HepG2 (cell line): ENCODE measurements at regions not wholly inside any gene's neighbourhood (a gene's known extent, or its start where the extent isn't known, plus 50 kb on each side); places are given as distances from the start of the nearest gene placed in this dataset.

Source experiments
- ATAC-seq: fragments of 200-7000 bp; cut with Tn5 transposase; 3 replicates; pipeline ENCODE4 v1.9.1; 2020; ENCODE audit warnings: mild to moderate bottlenecking, moderate library complexity
- BruUV-seq: library from RNA; stranded (reverse); fragments of 400-500 nt; replicated peaks from 2 replicates; lab custom pipeline; 2021; lab: Mats Ljungman, UMichigan
- CTCF ChIA-PET: fragments of 300-600 bp; formaldehyde crosslinking; extraction: SDS; loops from one replicate; lab custom pipeline; 2021; ENCODE audit warnings: low total read pairs, inconsistent platforms, low intra/inter-chr PET ratio; lab: Yijun Ruan, JAX
- POLR2A ChIA-PET: fragments of 350-600 bp; sonication (Branson Sonifier 250); formaldehyde crosslinking; loops from one replicate; lab custom pipeline; 2020; ENCODE audit warnings: antibody characterized with exemption, inconsistent platforms; lab: Yijun Ruan, JAX
- DNase-seq: peaks from one replicate; pipeline ENCODE4 v3.0.0-alpha.2; 2015; ENCODE audit warnings: low spot score
- FAIRE-seq: peaks from 3 replicates; lab custom pipeline; 2011; peaks lifted over from hg19 to GRCh38; lab: Jason Lieb, UNC
- H2AFZ ChIP-seq: one replicate; pipeline ENCODE4 v1.6.1; 2011; ENCODE audit warnings: low read length, inconsistent platforms
- H3K27ac ChIP-seq: fragments of 300-600 bp; 3 replicates; pipeline ENCODE4 v1.8.0; 2011; ENCODE audit warnings: mixed run types, mild to moderate bottlenecking, mixed read lengths, low read length, inconsistent platforms; ENCODE audit not compliant: insufficient read depth; ENCODE audit errors: extremely low read length
- H3K27me3 ChIP-seq, 2 experiments: fragments of 200-600 bp in 1 of 2; 2 replicates in 1 of 2; 3 replicates in 1 of 2; pipeline versions ENCODE4 v1.6.0 to v1.8.0; 2011; ENCODE audit warnings: low read length in 2 of 2, mild to moderate bottlenecking in 2 of 2, moderate library complexity in 2 of 2, inconsistent platforms in 1 of 2; ENCODE audit not compliant: insufficient read depth in 2 of 2, control insufficient read depth in 1 of 2
- H3K36me3 ChIP-seq, 2 experiments: fragments of 200-600 bp in 1 of 2; replicated peaks in 1 of 2; 2 replicates in 1 of 2; 3 replicates in 1 of 2; pipeline versions ENCODE4 v1.5.1 to v1.8.0; 2011; ENCODE audit warnings: low read length in 2 of 2, inconsistent platforms in 1 of 2; ENCODE audit not compliant: insufficient read depth in 2 of 2, control insufficient read depth in 1 of 2
- H3K4me1 ChIP-seq: 2 replicates; pipeline ENCODE4 v1.5.1; 2012; ENCODE audit warnings: low read length, inconsistent platforms; ENCODE audit not compliant: insufficient read depth
- H3K4me2 ChIP-seq: 2 replicates; pipeline ENCODE4 v1.6.0; 2011; ENCODE audit warnings: low read depth, low read length, inconsistent platforms
- H3K4me3 ChIP-seq, 3 experiments: fragments of 200-600 bp in 1 of 3; sonication (generic), shearing (Covaris generic) in 1 of 3; replicated peaks in 1 of 3; 2 replicates each; pipeline ENCODE4 v1.5.1; 2011 to 2016; ENCODE audit warnings: low read length in 3 of 3, inconsistent platforms in 2 of 3, low read depth in 2 of 3, mild to moderate bottlenecking in 2 of 3, control low read depth in 1 of 3, mixed read lengths in 1 of 3; ENCODE audit not compliant: insufficient read depth in 1 of 3
- H3K79me2 ChIP-seq: one replicate; pipeline ENCODE4 v1.6.1; 2011; ENCODE audit warnings: low read length, inconsistent platforms; ENCODE audit not compliant: insufficient read depth
- H3K9ac ChIP-seq: 2 replicates; pipeline ENCODE4 v1.6.0; 2011; ENCODE audit warnings: mild to moderate bottlenecking, low read depth, low read length, inconsistent platforms; ENCODE audit not compliant: insufficient read depth
- H3K9me3 ChIP-seq: 2 replicates; pipeline ENCODE4 v1.5.1; 2012; ENCODE audit warnings: mild to moderate bottlenecking, low read length
- H4K20me1 ChIP-seq: 2 replicates; pipeline ENCODE4 v1.6.0; 2011; ENCODE audit warnings: inconsistent platforms, mild to moderate bottlenecking, low read length, moderate library complexity; ENCODE audit not compliant: insufficient read depth
- ARID4A ChIP-seq: sonication (generic); formaldehyde crosslinking; IDR thresholded peaks from 2 replicates; pipeline ENCODE4 v1.5.0; 2020; ENCODE audit warnings: mild to moderate bottlenecking, missing genetic modification reagents, borderline replicate concordance
- CHD4 ChIP-seq: fragments of 200-600 bp; sonication (generic); IDR thresholded peaks from 2 replicates; pipeline ENCODE4 v1.7.0; 2017; ENCODE audit warnings: mild to moderate bottlenecking, low read length, borderline replicate concordance
- EEA1 ChIP-seq: sonication (generic); formaldehyde crosslinking; IDR thresholded peaks from 2 replicates; pipeline ENCODE4 v1.5.1; 2020; ENCODE audit warnings: mild to moderate bottlenecking, missing genetic modification reagents, borderline replicate concordance
- MTF2 ChIP-seq: sonication (generic); formaldehyde crosslinking; IDR thresholded peaks from 2 replicates; pipeline ENCODE4 v1.5.0; 2020; ENCODE audit warnings: missing genetic modification reagents, borderline replicate concordance
- POLR2AphosphoS5 ChIP-seq: IDR thresholded peaks from 2 replicates; pipeline ENCODE4 v1.6.1; 2012; ENCODE audit warnings: low read depth, low read length
- SOX5 ChIP-seq: IDR thresholded peaks from 2 replicates; pipeline ENCODE4 v1.6.1; 2016; ENCODE audit warnings: borderline replicate concordance
- STAT5B ChIP-seq: sonication (generic); formaldehyde crosslinking; IDR thresholded peaks from 2 replicates; pipeline ENCODE4 v1.4.0; 2020; ENCODE audit warnings: missing genetic modification reagents
- ZNF264 ChIP-seq: sonication (generic); formaldehyde crosslinking; IDR thresholded peaks from 2 replicates; pipeline ENCODE4 v1.4.0; 2020; ENCODE audit warnings: missing genetic modification reagents
- ZNF484 ChIP-seq: sonication (generic); formaldehyde crosslinking; IDR thresholded peaks from 2 replicates; pipeline ENCODE4 v1.5.1; 2020; ENCODE audit warnings: mild to moderate bottlenecking, low read depth, missing genetic modification reagents, borderline replicate concordance
- ZNF496 ChIP-seq: sonication (generic); formaldehyde crosslinking; IDR thresholded peaks from 2 replicates; pipeline ENCODE4 v1.8.1; 2023; ENCODE audit warnings: mild to moderate bottlenecking, moderate library complexity, missing genetic modification reagents; ENCODE audit not compliant: insufficient replicate concordance
- ZNF574 ChIP-seq: sonication (generic); formaldehyde crosslinking; IDR thresholded peaks from 2 replicates; pipeline ENCODE4 v1.4.0; 2020; ENCODE audit warnings: missing genetic modification reagents
- ZNF800 ChIP-seq: sonication (generic); formaldehyde crosslinking; IDR thresholded peaks from 2 replicates; pipeline ENCODE4 v1.4.0; 2020; ENCODE audit warnings: missing genetic modification reagents
- WGBS: methylation state at CpG from one replicate; pipeline ENCODE4 v1.1.6; 2017; ENCODE audit warnings: low lambda C conversion rate; 5-methylcytosine and 5-hydroxymethylcytosine counted together
- in situ Hi-C: cut with HindIII; loops from 2 replicates; pipeline ENCODE4 v1.10.0; 2017; ENCODE audit warnings: low pct_unique_long_range_greater_than_20kb; ENCODE audit not compliant: extremely low pct_ligation_motif_present
- intact Hi-C: fragments of 100-400 bp; cut with micrococcal nuclease; formaldehyde crosslinking; loops from one replicate; pipeline ENCODE4 v1.10.0; 2022; ENCODE audit not compliant: unreplicated experiment
- TF ChIP-seq, protein P1 (sequence below): fragments of 450-650 bp; IDR thresholded peaks from 2 replicates; pipeline ENCODE4 v1.6.1; 2017; ENCODE audit warnings: mild to moderate bottlenecking

GRCh38 chr15:69565066-69565655, 112.5 kb downstream of the RPLP1 start:
- Histone ChIP-seq H3K9me3 (no peaks in the 10 kb centered on the region), H3K27me3 (peaks cover 14 to 74% of the 10 kb centered on the region in 2 experiments), H2AFZ (no peak overlapping the region), H3K4me1 (peaks cover 32% of the 10 kb centered on the region), H3K4me2 (no peak overlapping the region), H3K27ac (no peak overlapping the region), H3K9ac (no peak overlapping the region), H3K4me3 (no peak overlapping the region), H3K36me3 (no peaks in the 10 kb centered on the region), H4K20me1 (peaks cover 19% of the 10 kb centered on the region; the same call in 1 of the 2 replicates), H3K79me2 (no peaks in the 10 kb centered on the region)
- no peak for FAIRE-seq
- 38% methylated on average over 9 of the region's 9 CpGs for WGBS
- POLR2A ChIA-PET: no interaction called here
- CTCF ChIA-PET: no interaction called here
- DNase-seq: no peak
- no TSS peak for BruUV-seq
- intact Hi-C loops: no loop called here
- no peak for ATAC-seq
- in situ Hi-C loops: no loop called here
- TF ChIP-seq POLR2AphosphoS5 (no peak), ZNF574 (no peak), CHD4 (no peak), ZNF264 (no peak), MTF2 (CRISPR knock-in tag) (no peak), ZNF496 (CRISPR knock-in tag) (no peak), ARID4A (CRISPR knock-in tag) (no peak), EEA1 (no peak), ZNF800 (CRISPR knock-in tag) (no peak), STAT5B (CRISPR knock-in tag) (no peak), SOX5 (no peak), ZNF484 (CRISPR knock-in tag) (no peak)
- TF ChIP-seq, protein P1, sequence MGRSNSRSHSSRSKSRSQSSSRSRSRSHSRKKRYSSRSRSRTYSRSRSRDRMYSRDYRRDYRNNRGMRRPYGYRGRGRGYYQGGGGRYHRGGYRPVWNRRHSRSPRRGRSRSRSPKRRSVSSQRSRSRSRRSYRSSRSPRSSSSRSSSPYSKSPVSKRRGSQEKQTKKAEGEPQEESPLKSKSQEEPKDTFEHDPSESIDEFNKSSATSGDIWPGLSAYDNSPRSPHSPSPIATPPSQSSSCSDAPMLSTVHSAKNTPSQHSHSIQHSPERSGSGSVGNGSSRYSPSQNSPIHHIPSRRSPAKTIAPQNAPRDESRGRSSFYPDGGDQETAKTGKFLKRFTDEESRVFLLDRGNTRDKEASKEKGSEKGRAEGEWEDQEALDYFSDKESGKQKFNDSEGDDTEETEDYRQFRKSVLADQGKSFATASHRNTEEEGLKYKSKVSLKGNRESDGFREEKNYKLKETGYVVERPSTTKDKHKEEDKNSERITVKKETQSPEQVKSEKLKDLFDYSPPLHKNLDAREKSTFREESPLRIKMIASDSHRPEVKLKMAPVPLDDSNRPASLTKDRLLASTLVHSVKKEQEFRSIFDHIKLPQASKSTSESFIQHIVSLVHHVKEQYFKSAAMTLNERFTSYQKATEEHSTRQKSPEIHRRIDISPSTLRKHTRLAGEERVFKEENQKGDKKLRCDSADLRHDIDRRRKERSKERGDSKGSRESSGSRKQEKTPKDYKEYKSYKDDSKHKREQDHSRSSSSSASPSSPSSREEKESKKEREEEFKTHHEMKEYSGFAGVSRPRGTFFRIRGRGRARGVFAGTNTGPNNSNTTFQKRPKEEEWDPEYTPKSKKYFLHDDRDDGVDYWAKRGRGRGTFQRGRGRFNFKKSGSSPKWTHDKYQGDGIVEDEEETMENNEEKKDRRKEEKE: no peak
